H9 (cell line): ENCODE measurements at regions not wholly inside any gene's neighbourhood (a gene's known extent, or its start where the extent isn't known, plus 50 kb on each side); places are given as distances from the start of the nearest gene placed in this dataset.

Experiments
- DNase-seq: peaks from one replicate; pipeline ENCODE4 v3.0.0-alpha.2; 2017
- H2AFZ ChIP-seq: one replicate; pipeline ENCODE4 v1.6.1; 2013; ENCODE audit warnings: mild to moderate bottlenecking, low read length, control low read depth, moderate library complexity
- H2AK5ac ChIP-seq: 2 replicates; pipeline ENCODE4 v1.6.1; 2013; ENCODE audit warnings: low read length, control low read depth, mixed read lengths; ENCODE audit not compliant: insufficient read length
- H2BK120ac ChIP-seq: one replicate; pipeline ENCODE4 v1.6.1; 2013; ENCODE audit warnings: low read depth, mild to moderate bottlenecking, low read length, control low read depth, inconsistent platforms; ENCODE audit not compliant: poor library complexity, severe bottlenecking
- H2BK12ac ChIP-seq: 2 replicates; pipeline ENCODE4 v1.6.1; 2013; ENCODE audit warnings: low read length, control low read depth, mixed read lengths, low read depth; ENCODE audit not compliant: insufficient read length
- H2BK15ac ChIP-seq: 2 replicates; pipeline ENCODE4 v1.6.1; 2013; ENCODE audit warnings: low read depth, low read length, control low read depth
- H2BK20ac ChIP-seq: one replicate; pipeline ENCODE4 v1.6.1; 2013; ENCODE audit warnings: low read depth, mild to moderate bottlenecking, low read length, control low read depth, inconsistent platforms; ENCODE audit not compliant: poor library complexity, severe bottlenecking
- H2BK5ac ChIP-seq: 2 replicates; pipeline ENCODE4 v1.6.1; 2013; ENCODE audit warnings: low read length, control low read depth, mixed read lengths; ENCODE audit not compliant: insufficient read length
- H3K14ac ChIP-seq: 2 replicates; pipeline ENCODE4 v1.6.1; 2013; ENCODE audit warnings: low read length, control low read depth; ENCODE audit not compliant: insufficient read depth
- H3K18ac ChIP-seq: 2 replicates; pipeline ENCODE4 v1.6.1; 2013; ENCODE audit warnings: low read depth, mild to moderate bottlenecking, mixed read lengths, low read length, control low read depth; ENCODE audit not compliant: insufficient read length
- H3K23ac ChIP-seq: 2 replicates; pipeline ENCODE4 v1.6.1; 2013; ENCODE audit warnings: low read length, control low read depth, mixed read lengths, low read depth; ENCODE audit not compliant: insufficient read length
- H3K23me2 ChIP-seq: 2 replicates; pipeline ENCODE4 v1.6.1; 2013; ENCODE audit warnings: low read depth, mild to moderate bottlenecking, mixed read lengths, low read length, control low read depth; ENCODE audit not compliant: insufficient read length, poor library complexity, severe bottlenecking
- H3K27ac ChIP-seq: 2 replicates; pipeline ENCODE4 v1.5.1; 2013; ENCODE audit warnings: low read length, control low read depth, mixed read lengths, low read depth; ENCODE audit not compliant: insufficient read length
- H3K27me3 ChIP-seq: 2 replicates; pipeline ENCODE4 v1.6.1; 2013; ENCODE audit warnings: low read length, control low read depth, inconsistent platforms; ENCODE audit not compliant: insufficient read depth
- H3K4ac ChIP-seq: 2 replicates; pipeline ENCODE4 v1.6.1; 2013; ENCODE audit warnings: low read depth, mild to moderate bottlenecking, control low read depth, inconsistent platforms, low read length, moderate library complexity
- H3K4me1 ChIP-seq: 2 replicates; pipeline ENCODE4 v1.6.1; 2013; ENCODE audit warnings: low read length, control low read depth, inconsistent platforms; ENCODE audit not compliant: insufficient read depth
- H3K4me2 ChIP-seq: 2 replicates; pipeline ENCODE4 v1.6.1; 2013; ENCODE audit warnings: low read length, control low read depth, mixed read lengths; ENCODE audit not compliant: insufficient read length, insufficient read depth
- H3K56ac ChIP-seq: 2 replicates; pipeline ENCODE4 v1.6.1; 2013; ENCODE audit warnings: low read depth, mild to moderate bottlenecking, mixed read lengths, low read length, control low read depth; ENCODE audit not compliant: insufficient read length
- H3K79me1 ChIP-seq: 2 replicates; pipeline ENCODE4 v1.6.1; 2013; ENCODE audit warnings: low read depth, mild to moderate bottlenecking, moderate library complexity, low read length, control low read depth, inconsistent platforms; ENCODE audit not compliant: insufficient read depth, poor library complexity, severe bottlenecking
- H3K79me2 ChIP-seq: 2 replicates; pipeline ENCODE4 v1.6.1; 2013; ENCODE audit warnings: low read length, control low read depth, inconsistent platforms; ENCODE audit not compliant: insufficient read depth
- H3K9ac ChIP-seq: 2 replicates; pipeline ENCODE4 v1.6.1; 2013; ENCODE audit warnings: low read length, control low read depth, mixed read lengths; ENCODE audit not compliant: insufficient read length; ENCODE audit errors: extremely low read depth
- H3K9me3 ChIP-seq: one replicate; pipeline ENCODE4 v1.6.1; 2013; ENCODE audit warnings: low read depth, low read length, inconsistent platforms; ENCODE audit not compliant: control insufficient read depth
- H3T11ph ChIP-seq: one replicate; pipeline ENCODE4 v1.6.1; 2013; ENCODE audit warnings: mild to moderate bottlenecking, low read length, control low read depth, inconsistent platforms
- H4K20me1 ChIP-seq: one replicate; pipeline ENCODE4 v1.6.1; 2013; ENCODE audit not compliant: control insufficient read depth, insufficient read length, insufficient read depth
- H4K5ac ChIP-seq: 2 replicates; pipeline ENCODE4 v1.6.1; 2013; ENCODE audit warnings: low read depth, mild to moderate bottlenecking, mixed read lengths, low read length, control low read depth; ENCODE audit not compliant: insufficient read length
- H4K8ac ChIP-seq: replicated peaks from 2 replicates; pipeline ENCODE4 v1.6.1; 2013; ENCODE audit warnings: low read length, control low read depth, mixed read lengths, low read depth; ENCODE audit not compliant: insufficient read length
- H4K91ac ChIP-seq: 2 replicates; pipeline ENCODE4 v1.6.1; 2013; ENCODE audit warnings: low read depth, mild to moderate bottlenecking, moderate library complexity, mixed read lengths, low read length, control low read depth; ENCODE audit not compliant: insufficient read length
- H3K27ac Mint-ChIP-seq, 3 experiments: 2 replicates in 2 of 3; 3 replicates in 1 of 3; pipeline ENCODE4 v1.8.0; 2020 to 2021; ENCODE audit warnings: mixed read lengths in 3 of 3, mild to moderate bottlenecking in 1 of 3, moderate library complexity in 1 of 3
- H3K27me3 Mint-ChIP-seq: 2 replicates; pipeline ENCODE4 v1.8.0; 2021; ENCODE audit warnings: low read depth, mild to moderate bottlenecking, moderate library complexity, mixed read lengths
- H3K36me3 Mint-ChIP-seq, 3 experiments: 2 replicates in 2 of 3; 3 replicates in 1 of 3; pipeline ENCODE4 v1.8.0; 2020 to 2021; ENCODE audit warnings: low read depth in 3 of 3, mixed read lengths in 3 of 3; ENCODE audit not compliant: insufficient read depth in 1 of 3
- H3K4me1 Mint-ChIP-seq, 2 experiments: 2 replicates each; pipeline ENCODE4 v1.8.0; 2020; ENCODE audit warnings: mixed read lengths in 2 of 2
- H3K4me3 Mint-ChIP-seq, 2 experiments: 2 replicates in 1 of 2; 3 replicates in 1 of 2; pipeline ENCODE4 v1.8.0; 2020 to 2021; ENCODE audit warnings: mild to moderate bottlenecking in 2 of 2, mixed read lengths in 2 of 2, moderate library complexity in 1 of 2
- H3K9me3 Mint-ChIP-seq, 2 experiments: 2 replicates in 1 of 2; 3 replicates in 1 of 2; pipeline ENCODE4 v1.8.0; 2020; ENCODE audit warnings: mild to moderate bottlenecking in 2 of 2, mixed read lengths in 2 of 2, moderate library complexity in 1 of 2
- CTCF ChIP-seq: fragments of 200-600 bp; sonication (generic); conservative IDR thresholded peaks from 3 replicates; pipeline ENCODE4 v1.8.0; 2021; ENCODE audit warnings: antibody characterized with exemption, mild to moderate bottlenecking
- WGBS: extraction: QIAGEN DNeasy Blood & Tissue Kit; methylation state at CpG from one replicate; pipeline ENCODE4 v1.1.7; 2013; ENCODE audit warnings: missing lambda C conversion rate, low lambda C conversion rate, mixed read lengths; ENCODE audit not compliant: insufficient read length; ENCODE audit errors: extremely low coverage; 5-methylcytosine and 5-hydroxymethylcytosine counted together

GRCh38 chr3:153372326-153372725, 210.3 kb downstream of the RAP2B start:
- TF ChIP-seq CTCF, result no peak
- Histone ChIP-seq H2BK20ac (no peak overlapping the region), H2AK5ac (no peak overlapping the region), H2AFZ (no peak overlapping the region), H3K79me1 (no peaks in the 10 kb centered on the region), H3K27me3 (no peaks in the 10 kb centered on the region), H3K4me1 (no peaks in the 10 kb centered on the region), H3K4ac (no peak overlapping the region), H3T11ph (no peak overlapping the region), H4K91ac (no peak overlapping the region), H2BK5ac (no peak overlapping the region), H2BK12ac (no peak overlapping the region), H3K79me2 (no peaks in the 10 kb centered on the region), H2BK15ac (no peak overlapping the region), H4K5ac (no peak overlapping the region), H3K23me2 (no peaks in the 10 kb centered on the region), H3K9me3 (peaks cover 6% of the 10 kb centered on the region), H3K56ac (no peak overlapping the region), H3K18ac (no peak overlapping the region), H3K14ac (no peak overlapping the region), H4K8ac (no peak overlapping the region), H2BK120ac (no peak overlapping the region), H3K9ac (no peak overlapping the region), H3K27ac (no peak overlapping the region), H3K23ac (no peak overlapping the region), H4K20me1 (no peaks in the 10 kb centered on the region), H3K4me2 (no peak overlapping the region)
- Mint-ChIP-seq H3K4me1 (no peaks in the 10 kb centered on the region), H3K9me3 (peaks cover 19 to 24% of the 10 kb centered on the region in 2 experiments), H3K36me3 (peaks cover 8 to 20% (median 9%) of the 10 kb centered on the region in 3 experiments), H3K4me3 (no peak overlapping the region), H3K27me3 (no peaks in the 10 kb centered on the region), H3K27ac (no peak overlapping the region)
- DNase-seq, result no peak
- WGBS, result no CpG with 5 or more reads among the region's 5 CpGs
